ENCODE measurements at regions not wholly inside any gene's neighbourhood (a gene's known extent, or its start where the extent isn't known, plus 50 kb on each side); places are given as distances from the start of the nearest gene placed in this dataset.
"Not testable (repeated sequence)": the region's sequence is repeated elsewhere in the genome, so short reads cannot be mapped to it uniquely, and the experiment has no call there.

DNA sequence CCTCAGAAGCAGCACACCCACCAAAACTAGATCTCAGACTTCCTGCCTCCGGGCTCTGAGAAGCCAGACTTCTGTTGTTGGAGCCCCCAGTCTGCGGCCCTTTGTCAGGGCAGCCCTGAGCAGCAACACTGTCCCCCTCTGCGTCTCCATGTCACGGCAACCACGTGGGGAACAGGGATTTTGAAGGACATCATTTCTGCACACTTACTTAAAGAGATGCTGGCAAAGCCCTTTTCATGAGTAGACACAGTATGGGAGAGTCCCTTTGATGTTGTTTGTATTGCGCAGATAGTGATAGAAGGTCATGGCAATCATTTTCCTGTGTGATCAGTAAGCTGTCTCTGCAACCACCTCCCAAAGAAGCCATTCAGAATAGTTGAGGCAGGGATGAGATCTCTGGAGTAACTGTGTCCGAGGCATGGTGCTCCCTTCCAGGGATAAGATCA is 69.1 kb upstream of the ID2 start:
- H3K4me3 ChIP-seq (ENCODE audit: control insufficient read depth, low read depth, low read length): no peak overlapping the region
- no peak for DNase-seq (ENCODE audit: low read depth)
- TF ChIP-seq, protein P1, sequence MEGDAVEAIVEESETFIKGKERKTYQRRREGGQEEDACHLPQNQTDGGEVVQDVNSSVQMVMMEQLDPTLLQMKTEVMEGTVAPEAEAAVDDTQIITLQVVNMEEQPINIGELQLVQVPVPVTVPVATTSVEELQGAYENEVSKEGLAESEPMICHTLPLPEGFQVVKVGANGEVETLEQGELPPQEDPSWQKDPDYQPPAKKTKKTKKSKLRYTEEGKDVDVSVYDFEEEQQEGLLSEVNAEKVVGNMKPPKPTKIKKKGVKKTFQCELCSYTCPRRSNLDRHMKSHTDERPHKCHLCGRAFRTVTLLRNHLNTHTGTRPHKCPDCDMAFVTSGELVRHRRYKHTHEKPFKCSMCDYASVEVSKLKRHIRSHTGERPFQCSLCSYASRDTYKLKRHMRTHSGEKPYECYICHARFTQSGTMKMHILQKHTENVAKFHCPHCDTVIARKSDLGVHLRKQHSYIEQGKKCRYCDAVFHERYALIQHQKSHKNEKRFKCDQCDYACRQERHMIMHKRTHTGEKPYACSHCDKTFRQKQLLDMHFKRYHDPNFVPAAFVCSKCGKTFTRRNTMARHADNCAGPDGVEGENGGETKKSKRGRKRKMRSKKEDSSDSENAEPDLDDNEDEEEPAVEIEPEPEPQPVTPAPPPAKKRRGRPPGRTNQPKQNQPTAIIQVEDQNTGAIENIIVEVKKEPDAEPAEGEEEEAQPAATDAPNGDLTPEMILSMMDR (conservative IDR thresholded peaks at IDR 0.05; ENCODE audit: control insufficient read depth, insufficient read depth, low read depth, low read length): no peak

- not testable (repeated sequence) for DNase-seq (ENCODE audit: low read depth); H3K4me3 ChIP-seq (ENCODE audit: control insufficient read depth, low read depth, low read length)
Observed at GRCh38 chr2:8613207-8613999, 68.5 kb upstream of the ID2 start.

- TF ChIP-seq, protein P1 (conservative IDR thresholded peaks at IDR 0.05; ENCODE audit: control insufficient read depth, insufficient read depth, low read depth, low read length): no peak
- no peak for DNase-seq (ENCODE audit: low read depth)
Observed at GRCh38 chr2:8614646-8615045, 67.2 kb upstream of the ID2 start.

DNA sequence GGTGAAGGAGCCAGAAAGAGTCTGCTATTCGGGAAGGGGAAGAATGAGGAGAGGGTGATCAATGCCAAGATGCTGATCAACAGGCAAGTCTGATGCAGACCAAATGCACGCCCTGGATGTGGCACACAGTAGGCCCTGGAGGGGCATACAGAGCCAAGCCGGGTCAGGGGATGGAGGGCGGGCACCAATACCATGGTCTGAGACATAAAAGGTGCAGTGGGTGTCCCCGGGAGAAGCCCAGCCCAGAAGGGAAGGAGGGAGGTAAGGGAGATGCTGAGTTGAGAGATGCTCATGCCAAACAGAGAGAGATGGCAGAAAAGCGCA is 66.6 kb upstream of the ID2 start:
- TF ChIP-seq, protein P1 (conservative IDR thresholded peaks at IDR 0.05; ENCODE audit: control insufficient read depth, insufficient read depth, low read depth, low read length): no peak
- H3K4me3 ChIP-seq (ENCODE audit: control insufficient read depth, low read depth, low read length): no peak overlapping the region
- DNase-seq (ENCODE audit: low read depth): no peak

More at GRCh38 chr2:8614646-8615045, 67.2 kb upstream of the ID2 start:
- H3K4me3 ChIP-seq (ENCODE audit: control insufficient read depth, low read depth, low read length): no peak overlapping the region

- H3K4me3 ChIP-seq (ENCODE audit: control insufficient read depth, low read depth, low read length): no peak overlapping the region
- TF ChIP-seq, protein P1 (conservative IDR thresholded peaks at IDR 0.05; ENCODE audit: control insufficient read depth, insufficient read depth, low read depth, low read length): no peak
- DNase-seq (ENCODE audit: low read depth): no peak
Observed at GRCh38 chr2:8615576-8616281, 66.1 kb upstream of the ID2 start.

GRCh38 chr2:8617048-8617447 is 64.8 kb upstream of the ID2 start:
- no peak overlapping the region for H3K4me3 ChIP-seq (ENCODE audit: control insufficient read depth, low read depth, low read length)
- TF ChIP-seq, protein P1 (conservative IDR thresholded peaks at IDR 0.05; ENCODE audit: control insufficient read depth, insufficient read depth, low read depth, low read length): no peak
- no peak for DNase-seq (ENCODE audit: low read depth)

- TF ChIP-seq, protein P1 (conservative IDR thresholded peaks at IDR 0.05; ENCODE audit: control insufficient read depth, insufficient read depth, low read depth, low read length): no peak
- DNase-seq (ENCODE audit: low read depth): no peak
- no peak overlapping the region for H3K4me3 ChIP-seq (ENCODE audit: control insufficient read depth, low read depth, low read length)
Observed at GRCh38 chr2:8617590-8617989, 64.3 kb upstream of the ID2 start.

All from fibroblast of mammary gland (primary cell).